H54 (cell line): ENCODE measurements at regions not wholly inside any gene's neighbourhood (a gene's known extent, or its start where the extent isn't known, plus 50 kb on each side); places are given as distances from the start of the nearest gene placed in this dataset.
"Not testable (repeated sequence)": the region's sequence is repeated elsewhere in the genome, so short reads cannot be mapped to it uniquely, and the experiment has no call there.

Experiments used
- DNase-seq: peaks from one replicate; pipeline ENCODE4 v3.0.0; 2011; ENCODE audit warnings: low spot score, mixed read lengths; ENCODE audit not compliant: insufficient read length
- FAIRE-seq: peaks from 3 replicates; lab custom pipeline; 2011; peaks lifted over from hg19 to GRCh38; lab: Jason Lieb, UNC
- POLR2A ChIP-seq: IDR thresholded peaks from 2 replicates; pipeline ENCODE4 v1.6.1; 2011; ENCODE audit warnings: low read depth, mild to moderate bottlenecking, low read length

- no peak for TF ChIP-seq POLR2A
- FAIRE-seq = no peak
- no peak for DNase-seq
Measured at GRCh38 chr2:439077-439476, 151.2 kb upstream of the ALKAL2 start.

- no peak for DNase-seq
- TF ChIP-seq POLR2A = no peak
- no peak for FAIRE-seq
Measured at GRCh38 chr2:437756-438393, 150.0 kb upstream of the ALKAL2 start.

GRCh38 chr2:437180-437579, 149.3 kb upstream of the ALKAL2 start:
- DNase-seq = no peak
- no peak for TF ChIP-seq POLR2A
- no peak for FAIRE-seq

- DNase-seq = no peak
- no peak for FAIRE-seq
- no peak for TF ChIP-seq POLR2A
Measured at GRCh38 chr2:436205-436604, 148.3 kb upstream of the ALKAL2 start.

- DNase-seq (no peak), FAIRE-seq (no peak)
- TF ChIP-seq POLR2A = no peak
Measured at GRCh38 chr2:434625-435024, 146.7 kb upstream of the ALKAL2 start.

GRCh38 chr2:433216-433615, 145.3 kb upstream of the ALKAL2 start:
- no peak for TF ChIP-seq POLR2A
- no peak for DNase-seq
- FAIRE-seq = no peak

GRCh38 chr2:430291-431040, 142.6 kb upstream of the ALKAL2 start:
- FAIRE-seq = no peak
- TF ChIP-seq POLR2A = no peak
- no peak for DNase-seq

GRCh38 chr2:429575-430254, 141.8 kb upstream of the ALKAL2 start:
- TF ChIP-seq POLR2A = no peak
- FAIRE-seq (no peak), DNase-seq (no peak)

- DNase-seq (no peak), FAIRE-seq (no peak)
- no peak for TF ChIP-seq POLR2A
Measured at GRCh38 chr2:429142-429541, 141.3 kb upstream of the ALKAL2 start.

GRCh38 chr2:428591-428990, 140.7 kb upstream of the ALKAL2 start:
- no peak for TF ChIP-seq POLR2A
- FAIRE-seq = no peak
- no peak for DNase-seq

- DNase-seq, FAIRE-seq: not testable (repeated sequence)
Measured at GRCh38 chr2:426696-427095, 138.8 kb upstream of the ALKAL2 start.

GRCh38 chr2:425947-426346, 138.1 kb upstream of the ALKAL2 start:
- FAIRE-seq (no peak), DNase-seq (no peak)
- no peak for TF ChIP-seq POLR2A

GRCh38 chr2:425243-425642, 137.4 kb upstream of the ALKAL2 start:
- FAIRE-seq (no peak), DNase-seq (no peak)
- TF ChIP-seq POLR2A = no peak
